Spinal cord (tissue), 9 donors: ENCODE measurements at regions not wholly inside any gene's neighbourhood (a gene's known extent, or its start where the extent isn't known, plus 50 kb on each side); places are given as distances from the start of the nearest gene placed in this dataset.
"Not testable (repeated sequence)": the region's sequence is repeated elsewhere in the genome, so short reads cannot be mapped to it uniquely, and the experiment has no call there.

Experiments
- DNase-seq, 6 donors: peaks; one replicate each; pipeline versions ENCODE4 v3.0.0 to v3.0.0-alpha.2; 2013 to 2015; ENCODE audit warnings: low spot score in 6 of 6, low read depth in 4 of 6
- H3K27ac ChIP-seq: one replicate; pipeline ENCODE4 v1.5.1; 2013; ENCODE audit warnings: low read depth, low read length, control low read depth
- H3K27me3 ChIP-seq: one replicate; pipeline ENCODE4 v1.6.1; 2013; ENCODE audit warnings: low read length; ENCODE audit not compliant: control insufficient read depth, insufficient read depth
- H3K36me3 ChIP-seq: one replicate; pipeline ENCODE4 v1.6.1; 2013; ENCODE audit warnings: low read length; ENCODE audit not compliant: control insufficient read depth, insufficient read depth
- H3K4me1 ChIP-seq: one replicate; pipeline ENCODE4 v1.6.1; 2013; ENCODE audit warnings: low read length; ENCODE audit not compliant: control insufficient read depth, insufficient read depth
- H3K4me3 ChIP-seq: one replicate; pipeline ENCODE4 v1.5.1; 2013; ENCODE audit warnings: low read depth, low read length, control low read depth
- H3K9me3 ChIP-seq: one replicate; pipeline ENCODE4 v1.6.1; 2013; ENCODE audit warnings: low read length; ENCODE audit not compliant: control insufficient read depth, insufficient read depth
- WGBS: methylation state at CpG from one replicate; pipeline ENCODE4 v1.1.5; 2013; ENCODE audit warnings: missing lambda C conversion rate; ENCODE audit not compliant: insufficient coverage; 5-methylcytosine and 5-hydroxymethylcytosine counted together
- donor health status: healthy.

DNA sequence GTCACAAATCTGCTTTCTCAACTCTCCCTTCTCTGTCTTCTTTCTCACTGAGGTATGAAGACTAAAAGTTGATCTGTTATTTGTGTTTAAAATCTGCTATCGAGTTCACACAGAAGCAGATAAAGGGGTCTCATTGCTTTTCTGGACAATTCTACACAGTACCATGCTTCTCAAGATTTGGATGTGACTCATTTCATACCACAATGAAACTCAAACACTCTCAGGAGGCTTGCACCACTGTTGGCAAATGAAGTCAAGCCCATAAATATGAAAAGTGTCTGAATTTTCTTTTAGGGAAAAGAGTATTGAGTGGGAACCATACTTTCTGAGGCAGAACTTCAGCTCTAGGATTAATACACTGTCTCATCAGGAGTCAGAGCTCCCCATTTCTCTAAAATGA lies 274.6 kb upstream of the CYRIA start:
- Histone ChIP-seq H3K4me3 (no peak overlapping the region), H3K27ac (no peak overlapping the region), H3K36me3 (no peaks in the 10 kb centered on the region), H3K4me1 (no peaks in the 10 kb centered on the region), H3K27me3 (no peaks in the 10 kb centered on the region), H3K9me3 (no peaks in the 10 kb centered on the region)
- DNase-seq, result no peak
- no CpG with 5 or more reads among the region's 1 CpG for WGBS

DNA sequence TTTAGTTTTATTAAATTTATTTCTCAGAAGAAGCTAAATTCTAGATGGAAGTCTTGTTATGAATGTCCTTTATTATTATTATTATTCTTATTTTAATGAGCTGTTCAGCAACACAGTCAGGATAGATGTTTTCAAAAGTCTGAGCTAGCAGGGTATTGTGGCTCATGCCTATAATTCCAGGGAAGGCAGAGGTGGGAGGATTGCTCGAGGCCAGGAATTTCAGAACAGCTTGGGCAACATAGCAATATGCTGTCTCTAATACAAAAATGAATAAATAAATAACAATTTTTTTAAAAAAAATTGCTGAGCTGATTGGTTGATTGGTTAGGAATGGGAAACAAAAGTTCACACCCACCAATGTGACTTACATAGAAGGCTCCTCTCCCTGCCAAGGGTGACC lies 274.1 kb upstream of the CYRIA start:
- H3K9me3 ChIP-seq, result no peaks in the 10 kb centered on the region
- no peaks in the 10 kb centered on the region for H3K36me3 ChIP-seq
- no peaks in the 10 kb centered on the region for H3K4me1 ChIP-seq
- no peaks in the 10 kb centered on the region for H3K27me3 ChIP-seq
- no peak overlapping the region for H3K27ac ChIP-seq
- no CpG with 5 or more reads among the region's 1 CpG for WGBS
- H3K4me3 ChIP-seq, result no peak overlapping the region
- DNase-seq, result no peak

DNA sequence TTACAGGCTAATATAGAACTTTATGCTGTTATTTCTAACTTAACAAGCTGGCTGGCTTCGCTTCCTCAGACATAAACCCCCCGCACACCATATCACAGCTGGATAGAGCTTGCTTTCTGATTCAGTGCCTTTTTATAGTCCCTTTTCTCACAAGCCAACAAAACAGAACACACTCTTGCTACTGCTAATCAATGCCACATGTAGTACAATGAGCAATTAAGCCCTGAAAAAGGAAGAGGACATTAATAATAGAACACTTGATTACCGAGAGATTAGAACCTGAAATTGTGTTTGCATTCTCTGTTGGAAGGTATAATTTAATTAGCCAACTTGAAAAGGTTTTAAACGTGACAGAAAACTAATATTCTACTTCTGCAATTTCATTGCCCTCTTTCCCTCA lies 267.7 kb upstream of the CYRIA start:
- DNase-seq, result peak in 5 of 6 donors; percentile 15 to 89 (median 35)
- H3K4me3 ChIP-seq, result no peak overlapping the region
- no peaks in the 10 kb centered on the region for H3K9me3 ChIP-seq
- H3K4me1 ChIP-seq, result no peaks in the 10 kb centered on the region
- H3K36me3 ChIP-seq, result no peaks in the 10 kb centered on the region
- no peak overlapping the region for H3K27ac ChIP-seq
- no CpG with 5 or more reads among the region's 4 CpGs for WGBS
- no peaks in the 10 kb centered on the region for H3K27me3 ChIP-seq

DNA sequence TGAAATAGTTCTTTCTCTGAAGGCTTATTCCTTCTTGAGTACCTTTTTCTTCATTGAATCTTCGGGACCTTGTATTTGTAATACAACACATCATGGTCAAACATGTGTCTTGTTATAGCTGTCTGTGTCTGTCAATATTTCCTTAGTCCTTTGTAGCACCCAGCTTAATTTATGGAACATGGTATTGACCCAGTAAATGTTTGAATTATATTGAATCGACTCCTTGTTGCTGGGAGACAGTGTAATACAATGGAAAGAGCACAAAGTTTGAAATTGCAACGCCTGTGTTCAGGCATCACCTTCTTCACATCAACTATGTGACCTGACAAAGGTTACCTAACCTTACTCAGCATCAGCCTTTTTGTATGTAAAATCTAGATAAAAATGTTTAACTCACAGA lies 267.2 kb upstream of the CYRIA start:
- H3K4me3 ChIP-seq, result no peak overlapping the region
- H3K4me1 ChIP-seq, result no peaks in the 10 kb centered on the region
- H3K9me3 ChIP-seq, result no peaks in the 10 kb centered on the region
- no CpG with 5 or more reads among the region's 3 CpGs for WGBS
- no peaks in the 10 kb centered on the region for H3K27me3 ChIP-seq
- H3K36me3 ChIP-seq, result no peaks in the 10 kb centered on the region
- no peak overlapping the region for H3K27ac ChIP-seq
- no peak for DNase-seq

DNA sequence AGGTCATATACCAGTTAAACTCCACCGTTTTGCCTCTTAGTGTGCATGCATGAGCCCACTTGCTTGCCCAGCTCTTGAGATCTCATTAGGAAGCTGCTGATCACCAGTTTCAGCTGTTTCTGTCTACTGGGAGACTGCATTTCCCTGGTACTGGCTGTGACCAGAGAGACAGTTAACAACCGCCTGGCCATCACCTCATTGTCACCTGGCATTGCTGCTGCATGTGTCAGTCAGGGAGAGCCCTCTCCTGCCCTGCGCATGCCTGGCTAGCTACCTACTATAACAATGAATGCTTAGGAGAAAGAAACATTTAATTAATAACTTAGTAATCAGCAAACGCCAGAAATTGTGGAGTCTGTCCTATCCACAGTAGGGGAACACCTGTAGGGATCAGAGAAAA lies 265.8 kb upstream of the CYRIA start:
- no peaks in the 10 kb centered on the region for H3K9me3 ChIP-seq
- 83% methylated on average over 3 of the region's 4 CpGs for WGBS
- no peaks in the 10 kb centered on the region for H3K36me3 ChIP-seq
- no peaks in the 10 kb centered on the region for H3K27me3 ChIP-seq
- H3K4me1 ChIP-seq, result no peaks in the 10 kb centered on the region
- H3K27ac ChIP-seq, result no peak overlapping the region
- no peak for DNase-seq
- no peak overlapping the region for H3K4me3 ChIP-seq

DNA sequence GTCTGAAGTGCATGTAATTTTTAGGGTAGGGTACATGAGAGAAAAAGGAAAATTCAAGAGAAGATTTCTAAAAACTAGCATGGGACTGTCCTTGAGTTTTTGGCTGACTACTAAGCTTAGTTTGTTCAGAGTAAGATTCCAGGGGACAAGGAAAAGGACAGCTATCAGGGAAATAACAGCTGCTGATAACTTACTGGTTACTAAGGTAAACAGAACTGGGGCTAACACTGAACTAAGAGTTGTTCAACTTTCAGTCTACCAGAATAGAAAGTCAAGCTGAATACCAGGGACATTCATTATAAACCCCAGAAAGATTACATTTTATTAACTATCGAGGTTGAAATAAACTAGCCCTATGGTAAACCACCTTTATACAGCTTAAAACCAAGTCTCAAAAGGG lies 261.8 kb upstream of the CYRIA start:
- Histone ChIP-seq H3K4me3 (no peak overlapping the region), H3K4me1 (no peaks in the 10 kb centered on the region), H3K27ac (no peak overlapping the region), H3K27me3 (no peaks in the 10 kb centered on the region), H3K36me3 (no peaks in the 10 kb centered on the region), H3K9me3 (peaks cover 3% of the 10 kb centered on the region)
- 100% methylated on average over 1 of the region's 1 CpG for WGBS
- no peak for DNase-seq

DNA sequence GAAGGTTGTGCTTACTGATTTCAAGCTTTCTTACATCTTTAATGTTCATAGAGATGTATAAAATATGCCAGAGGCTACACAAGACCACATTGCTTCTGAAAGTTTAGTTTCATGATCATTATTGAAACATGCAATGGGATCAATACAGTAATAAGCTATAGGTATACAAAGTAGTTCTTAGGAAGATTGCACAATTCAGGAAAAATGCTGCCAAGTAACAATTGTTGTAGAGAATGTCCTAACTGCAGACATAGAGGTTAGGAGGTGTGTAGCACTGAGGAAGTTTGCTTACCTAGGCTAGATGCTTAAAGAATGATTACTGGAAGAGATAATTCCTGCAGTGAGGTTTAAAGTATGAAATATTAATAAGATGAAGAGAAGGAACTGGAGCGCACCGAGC lies 259.5 kb upstream of the CYRIA start:
- Histone ChIP-seq H3K36me3 (no peaks in the 10 kb centered on the region), H3K4me3 (no peak overlapping the region), H3K27ac (no peak overlapping the region), H3K9me3 (peaks cover 3% of the 10 kb centered on the region), H3K4me1 (no peaks in the 10 kb centered on the region), H3K27me3 (no peaks in the 10 kb centered on the region)
- DNase-seq, result peak in 1 of 6 donors; percentile 35
- WGBS, result 89% methylated on average over 2 of the region's 2 CpGs

DNA sequence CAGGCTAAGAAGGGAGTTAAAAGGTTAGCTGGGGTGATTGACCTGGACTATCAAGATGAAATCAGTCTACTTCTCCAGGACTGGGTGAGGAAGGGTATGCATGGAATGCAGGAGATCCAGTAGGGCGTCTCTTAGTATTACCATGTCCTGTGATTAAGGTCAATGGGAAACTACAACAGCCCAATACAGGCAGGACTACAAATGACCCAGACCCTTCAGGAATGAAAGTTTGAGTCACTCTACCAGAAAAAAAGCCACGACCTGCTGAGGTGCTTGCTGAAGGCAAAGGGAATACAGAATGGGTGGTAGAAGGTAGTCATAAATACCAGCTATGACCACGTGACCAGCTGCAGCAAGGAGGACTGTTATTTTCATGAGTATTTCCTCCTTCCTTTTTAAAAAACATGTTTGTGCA lies 249.7 kb upstream of the CYRIA start:
- H3K27me3 ChIP-seq, H3K36me3 ChIP-seq, H3K4me1 ChIP-seq, H3K4me3 ChIP-seq, H3K9me3 ChIP-seq, DNase-seq, H3K27ac ChIP-seq: not testable (repeated sequence)
- no CpG with 5 or more reads among the region's 3 CpGs for WGBS

DNA sequence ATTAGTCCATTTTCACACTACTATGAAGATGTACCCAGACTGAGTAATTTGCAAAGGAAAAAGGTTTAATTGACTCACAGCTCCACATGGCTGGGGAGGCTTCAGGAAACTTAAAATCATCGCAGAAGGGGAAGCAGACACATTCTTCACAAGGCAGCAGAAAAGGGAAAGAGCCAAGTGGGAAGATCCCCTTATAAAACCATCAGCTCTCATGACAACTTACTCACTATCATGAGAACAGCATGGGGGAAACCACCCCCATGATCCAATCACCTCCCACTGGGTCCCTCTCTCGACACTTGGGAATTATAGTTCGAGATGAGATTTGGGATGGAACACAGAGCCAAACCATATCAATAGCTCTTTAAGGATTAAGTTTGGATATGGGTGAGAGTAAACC lies 246.1 kb upstream of the CYRIA start:
- WGBS, result 75% methylated on average over 1 of the region's 3 CpGs
- Histone ChIP-seq H3K4me1 (no peaks in the 10 kb centered on the region), H3K27ac (no peak overlapping the region), H3K36me3 (no peaks in the 10 kb centered on the region), H3K9me3 (peaks cover 1% of the 10 kb centered on the region), H3K4me3 (no peak overlapping the region), H3K27me3 (no peaks in the 10 kb centered on the region)
- no peak for DNase-seq

DNA sequence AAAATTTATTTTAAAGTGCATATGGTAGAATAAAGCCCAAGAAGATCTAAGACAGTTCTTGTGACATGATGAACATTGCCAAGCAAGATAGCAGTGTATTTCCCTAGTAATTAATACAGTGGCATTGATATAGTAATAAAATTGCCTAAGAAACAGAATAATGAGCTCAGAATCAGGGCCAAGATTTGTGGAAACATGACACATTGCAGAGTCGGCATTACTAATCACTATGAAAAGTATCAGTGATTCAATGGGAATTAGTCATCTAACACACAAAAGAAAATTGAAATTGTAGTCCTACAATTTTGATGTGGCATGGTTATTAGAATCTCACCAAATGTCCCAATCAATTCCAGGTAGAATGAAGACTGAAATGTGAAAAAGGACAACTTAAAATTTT lies 243.0 kb upstream of the CYRIA start:
- Histone ChIP-seq H3K27ac (no peak overlapping the region), H3K36me3 (no peaks in the 10 kb centered on the region), H3K4me1 (no peaks in the 10 kb centered on the region), H3K9me3 (no peaks in the 10 kb centered on the region), H3K4me3 (no peak overlapping the region), H3K27me3 (no peaks in the 10 kb centered on the region)
- no CpG with 5 or more reads among the region's 1 CpG for WGBS
- DNase-seq, result peak in 1 of 6 donors; percentile 11
